HG02588 (cell line): ENCODE measurements at regions not wholly inside any gene's neighbourhood (a gene's known extent, or its start where the extent isn't known, plus 50 kb on each side); places are given as distances from the start of the nearest gene placed in this dataset.

Source experiments
- ATAC-seq: cut with Tn5 transposase; IDR thresholded peaks from one replicate; pipeline ENCODE4 v1.9.1; 2021; ENCODE audit warnings: mild to moderate bottlenecking, moderate library complexity; ENCODE audit not compliant: unreplicated experiment

- no peak for ATAC-seq
Observed at GRCh38 chr2:129881786-129882396, 97.6 kb upstream of the RAB6C start.

GRCh38 chr2:129882476-129882875 is 97.0 kb upstream of the RAB6C start:
- no peak for ATAC-seq

- no peak for ATAC-seq
Observed at GRCh38 chr2:129883121-129883520, 96.3 kb upstream of the RAB6C start.

- ATAC-seq, result no peak
Observed at GRCh38 chr2:129884221-129884786, 95.2 kb upstream of the RAB6C start.

GRCh38 chr2:129885735-129886134 is 93.7 kb upstream of the RAB6C start:
- no peak for ATAC-seq

- no peak for ATAC-seq
Observed at GRCh38 chr2:129887688-129888266, 91.7 kb upstream of the RAB6C start.

GRCh38 chr2:129888461-129888860 is 91.0 kb upstream of the RAB6C start:
- no peak for ATAC-seq

- no peak for ATAC-seq
Observed at GRCh38 chr2:129888896-129889295, 90.6 kb upstream of the RAB6C start.

GRCh38 chr2:129891341-129892320 is 87.8 kb upstream of the RAB6C start:
- no peak for ATAC-seq

GRCh38 chr2:129892360-129892759 is 87.1 kb upstream of the RAB6C start:
- ATAC-seq, result no peak

- no peak for ATAC-seq
Observed at GRCh38 chr2:129892773-129893172, 86.7 kb upstream of the RAB6C start.

GRCh38 chr2:129893244-129893643 is 86.2 kb upstream of the RAB6C start:
- ATAC-seq, result no peak

GRCh38 chr2:129894616-129895015 is 84.8 kb upstream of the RAB6C start:
- ATAC-seq, result no peak

- ATAC-seq, result no peak
Observed at GRCh38 chr2:129895061-129895460, 84.4 kb upstream of the RAB6C start.

- ATAC-seq, result no peak
Observed at GRCh38 chr2:129895526-129896082, 83.9 kb upstream of the RAB6C start.

GRCh38 chr2:129896226-129897100 is 83.0 kb upstream of the RAB6C start:
- ATAC-seq, result no peak

- no peak for ATAC-seq
Observed at GRCh38 chr2:129901754-129902415, 77.6 kb upstream of the RAB6C start.

GRCh38 chr2:129902731-129903585 is 76.5 kb upstream of the RAB6C start:
- ATAC-seq, result no peak
